ENCODE measurements at regions not wholly inside any gene's neighbourhood (a gene's known extent, or its start where the extent isn't known, plus 50 kb on each side); places are given as distances from the start of the nearest gene placed in this dataset.
"Not testable (repeated sequence)": the region's sequence is repeated elsewhere in the genome, so short reads cannot be mapped to it uniquely, and the experiment has no call there.

GRCh38 chr2:222760301-222760897, 88.9 kb downstream of the MOGAT1 start:
- no peak for ATAC-seq

- no peak for ATAC-seq
Measured at GRCh38 chr2:222761888-222762287, 90.4 kb downstream of the MOGAT1 start.

GRCh38 chr2:222762342-222762741, 90.9 kb downstream of the MOGAT1 start:
- ATAC-seq: no peak

- not testable (repeated sequence) for ATAC-seq
Measured at GRCh38 chr2:222765883-222766282, 94.4 kb downstream of the MOGAT1 start.

- ATAC-seq: not testable (repeated sequence)
Measured at GRCh38 chr2:222768019-222768418, 92.8 kb upstream of the ACSL3 start.

GRCh38 chr2:222769446-222769845, 91.4 kb upstream of the ACSL3 start:
- no peak for ATAC-seq

- no peak for ATAC-seq
Measured at GRCh38 chr2:222769941-222770340, 90.9 kb upstream of the ACSL3 start.

GRCh38 chr2:222771832-222772231, 89.0 kb upstream of the ACSL3 start:
- ATAC-seq: no peak

GRCh38 chr2:222774941-222775340, 85.9 kb upstream of the ACSL3 start:
- ATAC-seq: peak; percentile 51

- ATAC-seq: no peak
Measured at GRCh38 chr2:222776792-222777191, 84.0 kb upstream of the ACSL3 start.

GRCh38 chr2:222778400-222778799, 82.4 kb upstream of the ACSL3 start:
- no peak for ATAC-seq

- ATAC-seq: no peak
Measured at GRCh38 chr2:222779145-222779832, 81.5 kb upstream of the ACSL3 start.

- ATAC-seq: no peak
Measured at GRCh38 chr2:222780051-222780450, 80.8 kb upstream of the ACSL3 start.

- ATAC-seq: no peak
Measured at GRCh38 chr2:222782201-222782730, 78.6 kb upstream of the ACSL3 start.

- no peak for ATAC-seq
Measured at GRCh38 chr2:222783592-222783991, 77.2 kb upstream of the ACSL3 start.

- no peak for ATAC-seq
Measured at GRCh38 chr2:222790932-222791331, 69.9 kb upstream of the ACSL3 start.

- no peak for ATAC-seq
Measured at GRCh38 chr2:222792001-222792611, 68.7 kb upstream of the ACSL3 start.

GRCh38 chr2:222794585-222795449, 66.0 kb upstream of the ACSL3 start:
- ATAC-seq: no peak

GRCh38 chr2:222795450-222796357, 65.1 kb upstream of the ACSL3 start:
- no peak for ATAC-seq

- no peak for ATAC-seq
Measured at GRCh38 chr2:222796413-222797103, 64.3 kb upstream of the ACSL3 start.

- ATAC-seq: no peak
Measured at GRCh38 chr2:222797261-222797660, 63.6 kb upstream of the ACSL3 start.
